Fibroblast of lung (primary cell): ENCODE measurements at regions not wholly inside any gene's neighbourhood (a gene's known extent, or its start where the extent isn't known, plus 50 kb on each side); places are given as distances from the start of the nearest gene placed in this dataset.
A peak's percentile ranks its signal among the peaks of the same experiment; 100 is the strongest.

Experiments
- DNase-seq, 2 donors: peaks; one replicate each; pipeline versions ENCODE4 v3.0.0 to v3.0.0-alpha.2; 2010; ENCODE audit warnings: low read depth in 2 of 2
- H2AFZ ChIP-seq: 2 replicates; pipeline ENCODE4 v1.5.1; 2012; ENCODE audit warnings: low read length, control low read depth, inconsistent platforms
- H3K27ac ChIP-seq: 2 replicates; pipeline ENCODE4 v1.5.1; 2011; ENCODE audit warnings: low read length, control low read depth; ENCODE audit not compliant: insufficient read depth
- H3K27me3 ChIP-seq: 2 replicates; pipeline ENCODE4 v1.5.1; 2011; ENCODE audit warnings: mild to moderate bottlenecking, low read length; ENCODE audit not compliant: control insufficient read depth, insufficient read depth
- H3K36me3 ChIP-seq: 2 replicates; pipeline ENCODE4 v1.5.1; 2011; ENCODE audit warnings: low read length; ENCODE audit not compliant: control insufficient read depth, insufficient read depth
- H3K4me1 ChIP-seq: 2 replicates; pipeline ENCODE4 v1.5.1; 2011; ENCODE audit warnings: low read length; ENCODE audit not compliant: control insufficient read depth, insufficient read depth; ENCODE audit errors: extremely low read depth
- H3K4me2 ChIP-seq: 2 replicates; pipeline ENCODE4 v1.5.1; 2011; ENCODE audit warnings: low read length, control low read depth; ENCODE audit not compliant: insufficient read depth; ENCODE audit errors: extremely low read depth
- H3K4me3 ChIP-seq, 4 experiments: fragments of 200-600 bp in 1 of 4; sonication (generic) in 1 of 4; replicated peaks in 1 of 4; 2 replicates each; pipeline ENCODE4 v1.5.1; 2011 to 2016; ENCODE audit warnings: low read length in 4 of 4, low read depth in 3 of 4, mild to moderate bottlenecking in 3 of 4, control low read depth in 2 of 4, inconsistent platforms in 1 of 4, mixed read lengths in 1 of 4; ENCODE audit not compliant: insufficient read depth in 1 of 4; ENCODE audit errors: control extremely low read depth in 1 of 4
- H3K79me2 ChIP-seq: 2 replicates; pipeline ENCODE4 v1.5.1; 2012; ENCODE audit warnings: mild to moderate bottlenecking, low read length, inconsistent platforms; ENCODE audit not compliant: control insufficient read depth, insufficient read depth
- H3K9ac ChIP-seq: 2 replicates; pipeline ENCODE4 v1.5.1; 2011; ENCODE audit warnings: mild to moderate bottlenecking, low read length, control low read depth; ENCODE audit not compliant: insufficient read depth
- H3K9me3 ChIP-seq: 2 replicates; pipeline ENCODE4 v1.5.1; 2012; ENCODE audit warnings: low read depth, low read length; ENCODE audit not compliant: control insufficient read depth, insufficient read depth
- H4K20me1 ChIP-seq: 2 replicates; pipeline ENCODE4 v1.5.1; 2011; ENCODE audit warnings: low read length; ENCODE audit not compliant: control insufficient read depth, insufficient read depth; ENCODE audit errors: extremely low read depth
- EZH2 ChIP-seq: IDR thresholded peaks from 2 replicates; pipeline ENCODE4 v1.5.1; 2012; ENCODE audit warnings: low read length, control low read depth, mild to moderate bottlenecking; ENCODE audit errors: missing control alignments
- TF ChIP-seq, protein P1 (sequence below), 2 donors: IDR thresholded peaks in 1 of 2; conservative IDR thresholded peaks in 1 of 2; 1 replicate in 1 of 2; 2 replicates in 1 of 2; pipeline ENCODE4 v1.5.1; 2011 to 2012; ENCODE audit warnings: low read length in 2 of 2, control low read depth in 1 of 2, inconsistent platforms in 1 of 2, low read depth in 1 of 2, mild to moderate bottlenecking in 1 of 2

GRCh38 chr2:58429014-58429875 lies 188.1 kb upstream of the FANCL start:
- Histone ChIP-seq H3K27ac (no peak overlapping the region), H4K20me1 (no peaks in the 10 kb centered on the region), H3K4me2 (no peak overlapping the region), H2AFZ (no peak overlapping the region), H3K36me3 (no peaks in the 10 kb centered on the region), H3K4me3 (peak overlapping the region in 1 of 4 experiments; percentile 13), H3K9ac (no peak overlapping the region), H3K9me3 (no peaks in the 10 kb centered on the region), H3K4me1 (no peaks in the 10 kb centered on the region), H3K27me3 (no peaks in the 10 kb centered on the region), H3K79me2 (no peaks in the 10 kb centered on the region)
- TF ChIP-seq, protein P1, sequence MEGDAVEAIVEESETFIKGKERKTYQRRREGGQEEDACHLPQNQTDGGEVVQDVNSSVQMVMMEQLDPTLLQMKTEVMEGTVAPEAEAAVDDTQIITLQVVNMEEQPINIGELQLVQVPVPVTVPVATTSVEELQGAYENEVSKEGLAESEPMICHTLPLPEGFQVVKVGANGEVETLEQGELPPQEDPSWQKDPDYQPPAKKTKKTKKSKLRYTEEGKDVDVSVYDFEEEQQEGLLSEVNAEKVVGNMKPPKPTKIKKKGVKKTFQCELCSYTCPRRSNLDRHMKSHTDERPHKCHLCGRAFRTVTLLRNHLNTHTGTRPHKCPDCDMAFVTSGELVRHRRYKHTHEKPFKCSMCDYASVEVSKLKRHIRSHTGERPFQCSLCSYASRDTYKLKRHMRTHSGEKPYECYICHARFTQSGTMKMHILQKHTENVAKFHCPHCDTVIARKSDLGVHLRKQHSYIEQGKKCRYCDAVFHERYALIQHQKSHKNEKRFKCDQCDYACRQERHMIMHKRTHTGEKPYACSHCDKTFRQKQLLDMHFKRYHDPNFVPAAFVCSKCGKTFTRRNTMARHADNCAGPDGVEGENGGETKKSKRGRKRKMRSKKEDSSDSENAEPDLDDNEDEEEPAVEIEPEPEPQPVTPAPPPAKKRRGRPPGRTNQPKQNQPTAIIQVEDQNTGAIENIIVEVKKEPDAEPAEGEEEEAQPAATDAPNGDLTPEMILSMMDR (conservative IDR thresholded peaks at IDR 0.05 in 1 of 2, IDR thresholded peaks at IDR 0.05 in 1 of 2; ENCODE audit: low read depth in 1 of 2, low read length in 2 of 2) = no peak
- TF ChIP-seq EZH2 = no peak
- DNase-seq = peak; percentile 1

- Histone ChIP-seq H4K20me1 (no peaks in the 10 kb centered on the region), H3K36me3 (no peaks in the 10 kb centered on the region), H3K4me2 (peak overlapping the region; percentile 69), H3K79me2 (no peaks in the 10 kb centered on the region), H3K4me1 (no peaks in the 10 kb centered on the region), H3K27ac (no peak overlapping the region), H2AFZ (no peak overlapping the region), H3K27me3 (no peaks in the 10 kb centered on the region), H3K9ac (no peak overlapping the region), H3K9me3 (no peaks in the 10 kb centered on the region), H3K4me3 (peak overlapping the region; percentile 20 to 60 (median 44))
- TF ChIP-seq, protein P1 (conservative IDR thresholded peaks at IDR 0.05 in 1 of 2, IDR thresholded peaks at IDR 0.05 in 1 of 2; ENCODE audit: low read depth in 1 of 2, low read length in 2 of 2) = no peak
- TF ChIP-seq EZH2 = no peak
- peak; percentile 3 to 25 for DNase-seq
These were observed 187.2 kb upstream of the FANCL start for GRCh38 chr2:58428096-58429013.

DNA sequence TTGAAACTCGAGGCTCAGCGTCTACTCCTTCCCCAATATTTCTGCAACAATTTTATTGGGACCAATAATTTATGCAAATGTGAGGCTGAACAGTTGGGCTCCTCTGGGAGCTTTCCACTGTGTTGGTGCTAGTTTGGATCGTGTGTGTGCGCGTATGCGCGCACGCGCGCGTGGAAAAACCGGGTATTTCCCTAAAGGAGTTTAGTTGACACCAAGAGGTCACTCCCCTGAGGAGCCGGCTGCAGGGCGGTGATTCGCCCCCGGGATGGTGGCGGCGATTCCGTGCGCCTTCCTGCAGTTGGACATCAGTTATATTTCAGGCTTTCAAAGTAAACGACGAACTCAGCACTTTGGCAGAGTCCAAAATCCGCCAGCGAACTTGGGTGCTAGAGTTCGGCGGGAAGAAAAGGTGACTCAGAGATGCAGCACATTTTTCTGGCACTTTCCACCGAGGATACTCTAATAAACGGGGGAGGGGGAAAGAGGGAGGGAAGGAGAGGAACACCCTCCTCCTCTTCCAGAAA lies 186.5 kb upstream of the FANCL start:
- H2AFZ ChIP-seq = no peak overlapping the region
- peak overlapping the region; percentile 69 for H3K4me2 ChIP-seq
- H4K20me1 ChIP-seq = no peaks in the 10 kb centered on the region
- H3K27me3 ChIP-seq = no peaks in the 10 kb centered on the region
- H3K9me3 ChIP-seq = no peaks in the 10 kb centered on the region
- TF ChIP-seq, protein P1 (conservative IDR thresholded peaks at IDR 0.05 in 1 of 2, IDR thresholded peaks at IDR 0.05 in 1 of 2; ENCODE audit: low read depth in 1 of 2, low read length in 2 of 2) = no peak
- no peak for TF ChIP-seq EZH2
- peak; percentile 51 to 60 for DNase-seq
- H3K4me3 ChIP-seq = peak overlapping the region; percentile 20 to 60 (median 44)
- no peaks in the 10 kb centered on the region for H3K4me1 ChIP-seq
- no peak overlapping the region for H3K27ac ChIP-seq
- H3K9ac ChIP-seq = no peak overlapping the region
- no peaks in the 10 kb centered on the region for H3K36me3 ChIP-seq
- H3K79me2 ChIP-seq = no peaks in the 10 kb centered on the region
